NB4 (cell line): ENCODE measurements at regions not wholly inside any gene's neighbourhood (a gene's known extent, or its start where the extent isn't known, plus 50 kb on each side); places are given as distances from the start of the nearest gene placed in this dataset.

Experiments
- DNase-seq: peaks from one replicate; pipeline ENCODE4 v3.0.0; 2010; ENCODE audit warnings: low read depth
- H3K4me3 ChIP-seq: one replicate; pipeline ENCODE4 v1.5.1; 2011; ENCODE audit warnings: mild to moderate bottlenecking, low read depth, low read length, moderate library complexity
- CTCF ChIP-seq: IDR thresholded peaks from one replicate; pipeline ENCODE4 v1.5.1; 2012; ENCODE audit warnings: low read depth, low read length
- MAX ChIP-seq: IDR thresholded peaks from 2 replicates; pipeline ENCODE4 v1.6.1; 2011; ENCODE audit warnings: low read depth, low read length
- MYC ChIP-seq: IDR thresholded peaks from 2 replicates; pipeline ENCODE4 v1.6.1; 2011; ENCODE audit warnings: low read depth, low read length
- POLR2A ChIP-seq: IDR thresholded peaks from 2 replicates; pipeline ENCODE4 v1.6.1; 2011; ENCODE audit warnings: mild to moderate bottlenecking; ENCODE audit not compliant: insufficient read length; ENCODE audit errors: extremely low read depth

- H3K4me3 ChIP-seq = no peak overlapping the region
- DNase-seq = no peak
- TF ChIP-seq MAX (no peak), MYC (no peak), POLR2A (no peak), CTCF (no peak)
These were observed 490.8 kb downstream of the NPIPA7 start for GRCh38 chr16:16869746-16870145.

- TF ChIP-seq CTCF = no peak
- TF ChIP-seq POLR2A = no peak
- TF ChIP-seq MAX = no peak
- TF ChIP-seq MYC = no peak
- no peak overlapping the region for H3K4me3 ChIP-seq
- DNase-seq = no peak
These were observed 492.3 kb downstream of the NPIPA7 start for GRCh38 chr16:16871196-16871595.

GRCh38 chr16:16877061-16877460 is 498.1 kb downstream of the NPIPA7 start:
- no peak for DNase-seq
- TF ChIP-seq MYC (no peak), POLR2A (no peak), CTCF (no peak), MAX (no peak)
- no peak overlapping the region for H3K4me3 ChIP-seq

GRCh38 chr16:16879567-16880251 is 500.8 kb downstream of the NPIPA7 start:
- TF ChIP-seq POLR2A (no peak), MAX (no peak), MYC (no peak), CTCF (no peak)
- DNase-seq = no peak
- H3K4me3 ChIP-seq = no peak overlapping the region

- DNase-seq = no peak
- TF ChIP-seq CTCF (no peak), MYC (no peak), MAX (no peak), POLR2A (no peak)
- no peak overlapping the region for H3K4me3 ChIP-seq
These were observed 502.9 kb downstream of the NPIPA7 start for GRCh38 chr16:16881814-16882213.
